CD4-positive, alpha-beta T cell (primary cell): ENCODE measurements at regions not wholly inside any gene's neighbourhood (a gene's known extent, or its start where the extent isn't known, plus 50 kb on each side); places are given as distances from the start of the nearest gene placed in this dataset.

Experiments
- ATAC-seq: fragments of 200-7000 bp; cut with Tn5 transposase; one replicate; pipeline ENCODE4 v1.10.0; 2022; ENCODE audit warnings: mild to moderate bottlenecking; ENCODE audit not compliant: poor library complexity
- CTCF ChIA-PET: fragments of 350-600 bp; sonication (Branson Sonifier 250); formaldehyde crosslinking; loops from one replicate; lab custom pipeline; 2021; ENCODE audit warnings: antibody characterized with exemption, inconsistent platforms; lab: Charles Lee
- POLR2A ChIA-PET: fragments of 350-600 bp; sonication (Branson Sonifier 250); formaldehyde crosslinking; loops from one replicate; lab custom pipeline; 2021; ENCODE audit warnings: antibody characterized with exemption, inconsistent platforms; lab: Charles Lee
- DNase-seq, 14 experiments: peaks; one replicate each; pipeline ENCODE4 v3.0.0-alpha.2; 2013 to 2020; ENCODE audit warnings: mixed read lengths in 2 of 14
- H3K27ac ChIP-seq, 2 donors: one replicate each; pipeline versions ENCODE4 v1.5.1 to v1.7.0; 2013; ENCODE audit warnings: low read length in 2 of 2, low read depth in 1 of 2, mild to moderate bottlenecking in 1 of 2
- H3K27me3 ChIP-seq, 2 experiments: 1 replicate in 1 of 2; 2 replicates in 1 of 2; pipeline versions ENCODE4 v1.6.1 to v1.7.0; 2013; ENCODE audit warnings: low read length in 2 of 2, control low read depth in 1 of 2, mild to moderate bottlenecking in 1 of 2, moderate library complexity in 1 of 2; ENCODE audit not compliant: insufficient read depth in 2 of 2, control insufficient read depth in 1 of 2
- H3K36me3 ChIP-seq: one replicate; pipeline ENCODE4 v1.6.1; 2013; ENCODE audit warnings: low read length, control low read depth; ENCODE audit not compliant: insufficient read depth
- H3K4me1 ChIP-seq: one replicate; pipeline ENCODE4 v1.6.1; 2013; ENCODE audit warnings: low read length, control low read depth; ENCODE audit not compliant: insufficient read depth
- H3K4me3 ChIP-seq: one replicate; pipeline ENCODE4 v1.5.1; 2013; ENCODE audit warnings: mild to moderate bottlenecking, low read length, moderate library complexity
- H3K9me3 ChIP-seq, 2 experiments: 1 replicate in 1 of 2; 2 replicates in 1 of 2; pipeline versions ENCODE4 v1.6.1 to v1.7.0; 2013; ENCODE audit warnings: low read length in 2 of 2, mild to moderate bottlenecking in 2 of 2, control low read depth in 1 of 2, moderate library complexity in 1 of 2; ENCODE audit not compliant: control insufficient read depth in 1 of 2, insufficient read depth in 1 of 2
- H3K27ac Mint-ChIP-seq: one replicate; pipeline ENCODE4 v1.8.0; 2020; ENCODE audit warnings: mixed read lengths
- H3K27me3 Mint-ChIP-seq: one replicate; pipeline ENCODE4 v1.8.0; 2021; ENCODE audit warnings: mixed read lengths
- H3K36me3 Mint-ChIP-seq: one replicate; pipeline ENCODE4 v1.8.0; 2021; ENCODE audit warnings: low read depth, mixed read lengths
- H3K4me1 Mint-ChIP-seq: one replicate; pipeline ENCODE4 v1.8.0; 2021; ENCODE audit warnings: low read depth, mixed read lengths
- H3K4me3 Mint-ChIP-seq: one replicate; pipeline ENCODE4 v1.8.0; 2020; ENCODE audit warnings: mild to moderate bottlenecking, mixed read lengths
- H3K9me3 Mint-ChIP-seq: one replicate; pipeline ENCODE4 v1.8.0; 2020; ENCODE audit warnings: mixed read lengths
- CTCF ChIP-seq: fragments of 200-600 bp; IDR thresholded peaks from one replicate; pipeline ENCODE4 v1.8.0; 2022; ENCODE audit warnings: antibody characterized with exemption, mild to moderate bottlenecking
- intact Hi-C, 2 experiments: fragments of 100-400 bp; cut with DNase I in 1 of 2; cut with micrococcal nuclease in 1 of 2; formaldehyde crosslinking; loops; one replicate each; pipeline versions ENCODE4 v1.15.1 to v1.9.0; 2023 to 2025; cut with DNase I, micrococcal nuclease

- Histone ChIP-seq H3K27ac (no peak overlapping the region), H3K4me3 (no peak overlapping the region), H3K4me1 (no peaks in the 10 kb centered on the region), H3K27me3 (no peaks in the 10 kb centered on the region), H3K9me3 (no peaks in the 10 kb centered on the region), H3K36me3 (no peaks in the 10 kb centered on the region)
- intact Hi-C loops, result no loop called here
- Mint-ChIP-seq H3K36me3 (no peaks in the 10 kb centered on the region), H3K4me3 (no peak overlapping the region), H3K4me1 (no peaks in the 10 kb centered on the region), H3K27me3 (peaks cover 15% of the 10 kb centered on the region), H3K9me3 (no peaks in the 10 kb centered on the region), H3K27ac (no peak overlapping the region)
- POLR2A ChIA-PET, result no interaction called here
- CTCF ChIA-PET, result no interaction called here
- no peak for DNase-seq
- ATAC-seq, result no peak
- no peak for TF ChIP-seq CTCF
These were observed 135.6 kb downstream of the ICE1 start for GRCh38 chr5:5558102-5558501.

- Mint-ChIP-seq H3K27ac (no peak overlapping the region), H3K27me3 (peaks cover 14% of the 10 kb centered on the region), H3K9me3 (peaks cover 3% of the 10 kb centered on the region), H3K4me3 (no peak overlapping the region), H3K36me3 (no peaks in the 10 kb centered on the region), H3K4me1 (no peaks in the 10 kb centered on the region)
- Histone ChIP-seq H3K4me3 (no peak overlapping the region), H3K36me3 (no peaks in the 10 kb centered on the region), H3K4me1 (no peaks in the 10 kb centered on the region), H3K27ac (no peak overlapping the region), H3K27me3 (peaks cover 0 to 4% of the 10 kb centered on the region in 2 experiments), H3K9me3 (peaks cover 0 to 4% of the 10 kb centered on the region in 2 experiments)
- intact Hi-C loops, result no loop called here
- no peak for ATAC-seq
- ChIA-PET POLR2A (no interaction called here), CTCF (no interaction called here)
- no peak for DNase-seq
- no peak for TF ChIP-seq CTCF
These were observed 129.0 kb downstream of the ICE1 start for GRCh38 chr5:5551499-5551898.

- POLR2A ChIA-PET, result no interaction called here
These were observed 123.9 kb downstream of the ICE1 start for GRCh38 chr5:5546408-5546807.

More at GRCh38 chr5:5546408-5546807, 123.9 kb downstream of the ICE1 start:
- Mint-ChIP-seq H3K27ac (no peak overlapping the region), H3K4me3 (no peak overlapping the region), H3K9me3 (peaks cover 3% of the 10 kb centered on the region), H3K27me3 (peaks cover 34% of the 10 kb centered on the region), H3K36me3 (no peaks in the 10 kb centered on the region), H3K4me1 (no peaks in the 10 kb centered on the region)
- intact Hi-C loops, result no loop called here
- DNase-seq (no peak), ATAC-seq (no peak)
- Histone ChIP-seq H3K4me1 (no peaks in the 10 kb centered on the region), H3K27me3 (peaks cover 1 to 5% of the 10 kb centered on the region in 2 experiments), H3K4me3 (no peak overlapping the region), H3K36me3 (no peaks in the 10 kb centered on the region), H3K27ac (no peak overlapping the region), H3K9me3 (no peaks in the 10 kb centered on the region)
- CTCF ChIA-PET, result no interaction called here
- TF ChIP-seq CTCF, result no peak
